ENCODE measurements at regions not wholly inside any gene's neighbourhood (a gene's known extent, or its start where the extent isn't known, plus 50 kb on each side); places are given as distances from the start of the nearest gene placed in this dataset.

GRCh38 chr18:39037925-39038324 lies 1472.3 kb upstream of the CELF4 start:
- Histone ChIP-seq H3K27me3 (replicated peaks; ENCODE audit: control insufficient read depth, insufficient read depth, low read length) (no peaks in the 10 kb centered on the region), H3K9me3 (no peaks in the 10 kb centered on the region), H3K4me1 (no peaks in the 10 kb centered on the region), H3K36me3 (ENCODE audit: control insufficient read depth, insufficient read depth, low read length) (no peaks in the 10 kb centered on the region), H3K4me3 (ENCODE audit: low read depth, low read length) (no peak overlapping the region)
- intact Hi-C loops (cut with micrococcal nuclease; ENCODE audit: unreplicated experiment), result no loop called here
- Mint-ChIP-seq H3K27ac (ENCODE audit: unreplicated experiment) (no peak overlapping the region), H3K36me3 (ENCODE audit: insufficient read depth, unreplicated experiment) (no peaks in the 10 kb centered on the region), H3K4me1 (ENCODE audit: low read depth, unreplicated experiment) (no peaks in the 10 kb centered on the region), H3K27me3 (ENCODE audit: insufficient read depth, unreplicated experiment) (peaks cover 4% of the 10 kb centered on the region), H3K9me3 (ENCODE audit: unreplicated experiment) (no peaks in the 10 kb centered on the region), H3K4me3 (ENCODE audit: unreplicated experiment) (no peak overlapping the region)
- no peak for DNase-seq
- ChIA-PET CTCF (no interaction called here), POLR2A (no interaction called here)
- TF ChIP-seq CTCF (IDR thresholded peaks at IDR 0.05; ENCODE audit: insufficient read depth in 1 of 2, low read depth in 1 of 2, low read length in 1 of 2, severe bottlenecking in 1 of 2, unreplicated experiment in 1 of 2), result no peak
- BruUV-seq (replicated peaks), result no TSS peak

GRCh38 chr18:39033312-39033711 lies 1467.7 kb upstream of the CELF4 start:
- peaks cover 4% of the 10 kb centered on the region for H3K27me3 Mint-ChIP-seq (ENCODE audit: insufficient read depth, unreplicated experiment)
- no peaks in the 10 kb centered on the region for H3K9me3 ChIP-seq
- no peaks in the 10 kb centered on the region for H3K4me1 Mint-ChIP-seq (ENCODE audit: low read depth, unreplicated experiment)
- no peaks in the 10 kb centered on the region for H3K9me3 Mint-ChIP-seq (ENCODE audit: unreplicated experiment)
- DNase-seq, result no peak
- no peak overlapping the region for H3K4me3 Mint-ChIP-seq (ENCODE audit: unreplicated experiment)
- no peak overlapping the region for H3K4me3 ChIP-seq (ENCODE audit: low read depth, low read length)
- no TSS peak for BruUV-seq (replicated peaks)
- intact Hi-C loops (cut with micrococcal nuclease; ENCODE audit: unreplicated experiment), result no loop called here
- TF ChIP-seq CTCF (IDR thresholded peaks at IDR 0.05; ENCODE audit: insufficient read depth in 1 of 2, low read depth in 1 of 2, low read length in 1 of 2, severe bottlenecking in 1 of 2, unreplicated experiment in 1 of 2), result no peak
- H3K36me3 Mint-ChIP-seq (ENCODE audit: insufficient read depth, unreplicated experiment), result no peaks in the 10 kb centered on the region
- H3K27me3 ChIP-seq (replicated peaks; ENCODE audit: control insufficient read depth, insufficient read depth, low read length), result no peaks in the 10 kb centered on the region
- ChIA-PET CTCF (no interaction called here), POLR2A (no interaction called here)
- H3K36me3 ChIP-seq (ENCODE audit: control insufficient read depth, insufficient read depth, low read length), result no peaks in the 10 kb centered on the region
- H3K27ac Mint-ChIP-seq (ENCODE audit: unreplicated experiment), result no peak overlapping the region
- no peaks in the 10 kb centered on the region for H3K4me1 ChIP-seq

GRCh38 chr18:39031647-39032046 lies 1466.0 kb upstream of the CELF4 start:
- Histone ChIP-seq H3K27me3 (replicated peaks; ENCODE audit: control insufficient read depth, insufficient read depth, low read length) (no peaks in the 10 kb centered on the region), H3K9me3 (no peaks in the 10 kb centered on the region), H3K36me3 (ENCODE audit: control insufficient read depth, insufficient read depth, low read length) (no peaks in the 10 kb centered on the region), H3K4me1 (no peaks in the 10 kb centered on the region), H3K4me3 (ENCODE audit: low read depth, low read length) (no peak overlapping the region)
- H3K27me3 Mint-ChIP-seq (ENCODE audit: insufficient read depth, unreplicated experiment), result peaks cover 4% of the 10 kb centered on the region
- ChIA-PET CTCF (no interaction called here), POLR2A (no interaction called here)
- DNase-seq, result no peak
- H3K27ac Mint-ChIP-seq (ENCODE audit: unreplicated experiment), result no peak overlapping the region
- H3K4me1 Mint-ChIP-seq (ENCODE audit: low read depth, unreplicated experiment), result no peaks in the 10 kb centered on the region
- no peaks in the 10 kb centered on the region for H3K9me3 Mint-ChIP-seq (ENCODE audit: unreplicated experiment)
- BruUV-seq (replicated peaks), result no TSS peak
- no peaks in the 10 kb centered on the region for H3K36me3 Mint-ChIP-seq (ENCODE audit: insufficient read depth, unreplicated experiment)
- no peak for TF ChIP-seq CTCF (IDR thresholded peaks at IDR 0.05; ENCODE audit: insufficient read depth in 1 of 2, low read depth in 1 of 2, low read length in 1 of 2, severe bottlenecking in 1 of 2, unreplicated experiment in 1 of 2)
- intact Hi-C loops (cut with micrococcal nuclease; ENCODE audit: unreplicated experiment), result no loop called here
- H3K4me3 Mint-ChIP-seq (ENCODE audit: unreplicated experiment), result no peak overlapping the region

All from Caco-2 (cell line).